ENCODE measurements at regions not wholly inside any gene's neighbourhood (a gene's known extent, or its start where the extent isn't known, plus 50 kb on each side); places are given as distances from the start of the nearest gene placed in this dataset.

GRCh38 chr16:26762594-26762993, 304.1 kb upstream of the C16orf82 start:
- Mint-ChIP-seq H3K4me3 (no peak overlapping the region), H3K36me3 (ENCODE audit: insufficient read depth) (no peaks in the 10 kb centered on the region), H3K27ac (no peak overlapping the region), H3K27me3 (peaks cover 15 to 17% of the 10 kb centered on the region in 2 donors), H3K9me3 (no peaks in the 10 kb centered on the region), H3K4me1 (ENCODE audit: low read depth in 2 of 2) (no peaks in the 10 kb centered on the region)
- ATAC-seq (replicated peaks) (no peak), DNase-seq (no peak)

GRCh38 chr16:26765087-26765486, 301.6 kb upstream of the C16orf82 start:
- Mint-ChIP-seq H3K36me3 (ENCODE audit: insufficient read depth) (no peaks in the 10 kb centered on the region), H3K4me1 (ENCODE audit: low read depth in 2 of 2) (no peaks in the 10 kb centered on the region), H3K27me3 (peaks cover 22 to 33% of the 10 kb centered on the region in 2 donors), H3K27ac (no peak overlapping the region), H3K4me3 (no peak overlapping the region), H3K9me3 (no peaks in the 10 kb centered on the region)
- DNase-seq (no peak), ATAC-seq (replicated peaks) (no peak)

- H3K4me1 Mint-ChIP-seq (ENCODE audit: low read depth in 2 of 2), result no peaks in the 10 kb centered on the region
- ATAC-seq (replicated peaks) (no peak), DNase-seq (no peak)
- no peaks in the 10 kb centered on the region for H3K9me3 Mint-ChIP-seq
- H3K27me3 Mint-ChIP-seq, result peaks cover 21 to 53% of the 10 kb centered on the region in 2 donors
- no peak overlapping the region for H3K27ac Mint-ChIP-seq
- no peak overlapping the region for H3K4me3 Mint-ChIP-seq
- H3K36me3 Mint-ChIP-seq (ENCODE audit: insufficient read depth), result no peaks in the 10 kb centered on the region
Measured at GRCh38 chr16:26768385-26769010, 298.2 kb upstream of the C16orf82 start.

DNA sequence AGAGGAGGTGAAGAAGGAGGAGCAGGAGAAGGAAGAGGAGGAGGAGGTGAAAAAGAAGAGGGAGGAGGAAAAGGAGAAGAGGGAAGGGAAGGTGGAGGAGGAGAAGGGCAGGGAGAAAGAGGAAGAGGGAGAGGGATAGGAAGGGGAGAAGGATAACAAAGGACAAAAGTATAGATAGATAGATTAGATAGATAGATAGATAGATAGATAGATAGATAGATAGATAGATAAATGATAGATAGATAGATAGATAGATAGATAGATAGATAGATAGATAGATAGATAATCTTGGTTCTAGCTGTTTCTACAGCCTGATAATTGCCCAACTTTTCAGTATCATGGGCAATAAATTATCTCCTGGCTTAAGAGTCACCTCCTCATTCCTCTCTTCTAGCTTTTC, 296.2 kb upstream of the C16orf82 start:
- peaks cover 26 to 63% of the 10 kb centered on the region in 2 donors for H3K27me3 Mint-ChIP-seq
- DNase-seq (no peak), ATAC-seq (replicated peaks) (no peak)
- H3K4me1 Mint-ChIP-seq (ENCODE audit: low read depth in 2 of 2), result no peaks in the 10 kb centered on the region
- no peaks in the 10 kb centered on the region for H3K36me3 Mint-ChIP-seq (ENCODE audit: insufficient read depth)
- H3K9me3 Mint-ChIP-seq, result no peaks in the 10 kb centered on the region
- no peak overlapping the region for H3K4me3 Mint-ChIP-seq
- no peak overlapping the region for H3K27ac Mint-ChIP-seq

DNA sequence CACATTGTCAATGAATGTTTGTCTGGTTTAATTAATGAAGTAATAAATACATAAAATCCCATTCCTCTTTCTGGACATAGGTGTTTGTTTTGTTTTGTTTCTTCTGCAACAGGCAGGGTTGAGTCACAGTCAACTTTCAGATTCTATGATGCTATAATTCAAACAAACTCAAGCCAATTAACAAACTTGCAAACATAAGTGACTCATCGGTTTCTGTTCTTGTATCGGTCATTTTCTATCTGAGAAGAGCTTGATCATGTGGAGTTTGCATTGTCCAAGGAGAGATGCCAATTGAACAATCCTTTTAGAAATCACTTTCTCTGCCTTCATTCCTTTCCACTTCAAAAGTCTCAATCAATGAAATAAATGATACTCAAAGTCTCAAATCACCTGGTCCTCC, 294.2 kb upstream of the C16orf82 start:
- H3K27ac Mint-ChIP-seq, result no peak overlapping the region
- H3K4me3 Mint-ChIP-seq, result no peak overlapping the region
- H3K9me3 Mint-ChIP-seq, result no peaks in the 10 kb centered on the region
- DNase-seq (no peak), ATAC-seq (replicated peaks) (no peak)
- H3K4me1 Mint-ChIP-seq (ENCODE audit: low read depth in 2 of 2), result no peaks in the 10 kb centered on the region
- no peaks in the 10 kb centered on the region for H3K36me3 Mint-ChIP-seq (ENCODE audit: insufficient read depth)
- H3K27me3 Mint-ChIP-seq, result peaks cover 35 to 73% of the 10 kb centered on the region in 2 donors

- no peak for ATAC-seq (replicated peaks)
Measured at GRCh38 chr16:26777821-26778220, 288.9 kb upstream of the C16orf82 start.

GRCh38 chr16:26787924-26788323, 278.8 kb upstream of the C16orf82 start:
- Mint-ChIP-seq H3K27me3 (peaks cover 16 to 32% of the 10 kb centered on the region in 2 donors), H3K27ac (no peak overlapping the region), H3K4me3 (no peak overlapping the region), H3K4me1 (ENCODE audit: low read depth in 2 of 2) (no peaks in the 10 kb centered on the region), H3K36me3 (ENCODE audit: insufficient read depth) (no peaks in the 10 kb centered on the region), H3K9me3 (no peaks in the 10 kb centered on the region)
- DNase-seq (no peak), ATAC-seq (replicated peaks) (no peak)

More at GRCh38 chr16:26777821-26778220, 288.9 kb upstream of the C16orf82 start:
- no peak overlapping the region for H3K27ac Mint-ChIP-seq
- H3K36me3 Mint-ChIP-seq (ENCODE audit: insufficient read depth), result no peaks in the 10 kb centered on the region
- no peak overlapping the region for H3K4me3 Mint-ChIP-seq
- peaks cover 34 to 66% of the 10 kb centered on the region in 2 donors for H3K27me3 Mint-ChIP-seq
- DNase-seq, result no peak
- no peaks in the 10 kb centered on the region for H3K4me1 Mint-ChIP-seq (ENCODE audit: low read depth in 2 of 2)
- H3K9me3 Mint-ChIP-seq, result no peaks in the 10 kb centered on the region

GRCh38 chr16:26791169-26791568, 275.6 kb upstream of the C16orf82 start:
- DNase-seq (no peak), ATAC-seq (replicated peaks) (no peak)
- Mint-ChIP-seq H3K36me3 (ENCODE audit: insufficient read depth) (no peaks in the 10 kb centered on the region), H3K9me3 (no peaks in the 10 kb centered on the region), H3K4me1 (ENCODE audit: low read depth in 2 of 2) (peaks cover 0 to 4% of the 10 kb centered on the region in 2 donors), H3K27ac (no peak overlapping the region), H3K27me3 (peaks cover 7 to 17% of the 10 kb centered on the region in 2 donors), H3K4me3 (no peak overlapping the region)

DNA sequence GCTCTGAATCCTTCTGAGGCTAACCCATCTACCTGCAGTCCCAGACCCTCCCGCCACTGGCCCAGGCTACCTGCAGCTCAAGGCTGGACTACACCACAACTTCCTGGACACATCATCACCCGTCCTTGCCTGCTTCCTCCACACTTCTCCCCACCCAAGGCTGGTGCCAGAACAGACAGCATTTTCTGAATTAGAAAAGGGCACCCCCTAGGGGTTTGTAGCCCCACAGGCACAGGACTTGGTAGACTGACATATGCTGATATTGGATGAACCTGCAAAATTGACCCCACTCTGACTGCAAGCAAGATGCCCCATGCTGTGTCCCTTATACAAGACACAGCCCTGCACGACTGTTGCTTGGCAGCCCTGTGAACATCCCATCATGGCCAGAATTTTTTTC, 271.5 kb upstream of the C16orf82 start:
- no peak overlapping the region for H3K4me3 Mint-ChIP-seq
- no peak overlapping the region for H3K27ac Mint-ChIP-seq
- H3K9me3 Mint-ChIP-seq, result no peaks in the 10 kb centered on the region
- DNase-seq, result peak in 2 of 3 experiments; percentile 1 to 6
- peaks cover 0 to 4% of the 10 kb centered on the region in 2 donors for H3K4me1 Mint-ChIP-seq (ENCODE audit: low read depth in 2 of 2)
- peak; percentile 33 for ATAC-seq (replicated peaks)
- H3K36me3 Mint-ChIP-seq (ENCODE audit: insufficient read depth), result no peaks in the 10 kb centered on the region
- peaks cover 20 to 42% of the 10 kb centered on the region in 2 donors for H3K27me3 Mint-ChIP-seq

GRCh38 chr16:26801628-26802027, 265.1 kb upstream of the C16orf82 start:
- DNase-seq (no peak), ATAC-seq (replicated peaks) (no peak)
- no peaks in the 10 kb centered on the region for H3K9me3 Mint-ChIP-seq
- H3K27ac Mint-ChIP-seq, result no peak overlapping the region
- H3K4me1 Mint-ChIP-seq (ENCODE audit: low read depth in 2 of 2), result peaks cover 0 to 7% of the 10 kb centered on the region in 2 donors
- H3K36me3 Mint-ChIP-seq (ENCODE audit: insufficient read depth), result no peaks in the 10 kb centered on the region
- H3K27me3 Mint-ChIP-seq, result peaks cover 36 to 83% of the 10 kb centered on the region in 2 donors
- no peak overlapping the region for H3K4me3 Mint-ChIP-seq

GRCh38 chr16:26802440-26802839, 264.3 kb upstream of the C16orf82 start:
- no peaks in the 10 kb centered on the region for H3K36me3 Mint-ChIP-seq (ENCODE audit: insufficient read depth)

GRCh38 chr16:26802965-26803364, 263.8 kb upstream of the C16orf82 start:
- peaks cover 42 to 89% of the 10 kb centered on the region in 2 donors for H3K27me3 Mint-ChIP-seq
- H3K9me3 Mint-ChIP-seq, result no peaks in the 10 kb centered on the region
- no peaks in the 10 kb centered on the region for H3K36me3 Mint-ChIP-seq (ENCODE audit: insufficient read depth)
- no peak for ATAC-seq (replicated peaks)
- no peak overlapping the region for H3K27ac Mint-ChIP-seq
- peaks cover 0 to 9% of the 10 kb centered on the region in 2 donors for H3K4me1 Mint-ChIP-seq (ENCODE audit: low read depth in 2 of 2)
- H3K4me3 Mint-ChIP-seq, result no peak overlapping the region
- DNase-seq, result no peak

More at GRCh38 chr16:26802440-26802839, 264.3 kb upstream of the C16orf82 start:
- Mint-ChIP-seq H3K27ac (no peak overlapping the region), H3K27me3 (peaks cover 41 to 91% of the 10 kb centered on the region in 2 donors), H3K4me1 (ENCODE audit: low read depth in 2 of 2) (peaks cover 0 to 9% of the 10 kb centered on the region in 2 donors), H3K4me3 (no peak overlapping the region), H3K9me3 (no peaks in the 10 kb centered on the region)
- ATAC-seq (replicated peaks) (peak; percentile 33), DNase-seq (no peak)

GRCh38 chr16:26806657-26807056, 260.1 kb upstream of the C16orf82 start:
- Mint-ChIP-seq H3K4me3 (no peak overlapping the region), H3K36me3 (ENCODE audit: insufficient read depth) (no peaks in the 10 kb centered on the region), H3K27ac (no peak overlapping the region), H3K9me3 (no peaks in the 10 kb centered on the region), H3K27me3 (peaks cover 36 to 53% of the 10 kb centered on the region in 2 donors), H3K4me1 (ENCODE audit: low read depth in 2 of 2) (peaks cover 0 to 9% of the 10 kb centered on the region in 2 donors)
- ATAC-seq (replicated peaks), result no peak
- DNase-seq, result no peak

- Mint-ChIP-seq H3K27ac (no peak overlapping the region), H3K27me3 (peaks cover 27 to 36% of the 10 kb centered on the region in 2 donors), H3K4me1 (ENCODE audit: low read depth in 2 of 2) (peaks cover 0 to 2% of the 10 kb centered on the region in 2 donors), H3K4me3 (no peak overlapping the region), H3K9me3 (no peaks in the 10 kb centered on the region), H3K36me3 (ENCODE audit: insufficient read depth) (no peaks in the 10 kb centered on the region)
- DNase-seq (no peak), ATAC-seq (replicated peaks) (no peak)
Measured at GRCh38 chr16:26809461-26809860, 257.3 kb upstream of the C16orf82 start.

All from effector memory CD8-positive, alpha-beta T cell (primary cell).